PC-3 (cell line): ENCODE measurements at regions not wholly inside any gene's neighbourhood (a gene's known extent, or its start where the extent isn't known, plus 50 kb on each side); places are given as distances from the start of the nearest gene placed in this dataset.

Experiments
- ATAC-seq: fragments of 200-7000 bp; cut with Tn5 transposase; 2 replicates; pipeline ENCODE4 v1.9.1; 2020; ENCODE audit warnings: mild to moderate bottlenecking, moderate library complexity
- BruUV-seq: library from RNA; stranded (reverse); fragments of 400-500 nt; replicated peaks from 2 replicates; lab custom pipeline; 2021; lab: Mats Ljungman, UMichigan
- CTCF ChIA-PET: fragments of 300-600 bp; sonication (Branson Sonifier 250); formaldehyde crosslinking; loops from one replicate; lab custom pipeline; 2022; ENCODE audit warnings: antibody characterized with exemption; lab: Charles Lee
- POLR2A ChIA-PET: fragments of 300-600 bp; sonication (Branson Sonifier 250); formaldehyde crosslinking; loops from one replicate; lab custom pipeline; 2022; ENCODE audit warnings: antibody characterized with exemption; ENCODE audit not compliant: unreplicated experiment; lab: Charles Lee
- DNase-seq: peaks from one replicate; pipeline ENCODE4 v3.0.0-alpha.2; 2015
- H2AFZ ChIP-seq: fragments of 300-600 bp; sonication (generic); 2 replicates; pipeline ENCODE4 v1.6.0; 2016; ENCODE audit warnings: antibody characterized with exemption, low read length
- H3F3A ChIP-seq: fragments of 300-600 bp; sonication (generic); one replicate; pipeline ENCODE4 v1.6.0; 2017; ENCODE audit warnings: antibody characterized with exemption, low read length, control low read depth, mild to moderate bottlenecking; ENCODE audit not compliant: unreplicated experiment
- H3K27ac ChIP-seq: fragments of 300-600 bp; sonication (generic); 2 replicates; pipeline ENCODE4 v1.5.1; 2016; ENCODE audit warnings: mild to moderate bottlenecking, low read length
- H3K27me3 ChIP-seq: fragments of 300-600 bp; sonication (generic); 2 replicates; pipeline ENCODE4 v1.6.1; 2016; ENCODE audit warnings: low read length, mixed read lengths
- H3K36me3 ChIP-seq: fragments of 300-600 bp; sonication (generic); 2 replicates; pipeline ENCODE4 v1.6.1; 2016; ENCODE audit warnings: low read depth, mixed run types, low read length, mixed read lengths
- H3K4me1 ChIP-seq: fragments of 300-600 bp; sonication (generic); 2 replicates; pipeline ENCODE4 v1.5.1; 2016; ENCODE audit warnings: low read length; ENCODE audit not compliant: insufficient read depth
- H3K4me2 ChIP-seq: fragments of 300-600 bp; sonication (generic); 2 replicates; pipeline ENCODE4 v1.6.0; 2016; ENCODE audit warnings: low read length
- H3K4me3 ChIP-seq: fragments of 300-600 bp; sonication (generic); 2 replicates; pipeline ENCODE4 v1.5.1; 2016; ENCODE audit warnings: mild to moderate bottlenecking, low read length, mixed read lengths
- H3K79me2 ChIP-seq: fragments of 300-600 bp; sonication (generic); 2 replicates; pipeline ENCODE4 v1.6.1; 2017; ENCODE audit warnings: low read length, mixed read lengths
- H3K9ac ChIP-seq: fragments of 300-600 bp; sonication (generic); 2 replicates; pipeline ENCODE4 v1.6.0; 2016; ENCODE audit warnings: mild to moderate bottlenecking, low read length
- H3K9me2 ChIP-seq: fragments of 300-600 bp; sonication (generic); replicated peaks from 2 replicates; pipeline ENCODE4 v1.6.1; 2016; ENCODE audit warnings: mixed run types, low read length, mixed read lengths
- H3K9me3 ChIP-seq: fragments of 300-600 bp; sonication (generic); 2 replicates; pipeline ENCODE4 v1.6.1; 2016; ENCODE audit warnings: low read length, mixed read lengths
- H4K20me1 ChIP-seq: fragments of 300-600 bp; sonication (generic); 2 replicates; pipeline ENCODE4 v1.6.1; 2016; ENCODE audit warnings: low read length, mixed read lengths
- CTCF ChIP-seq: fragments of 300-600 bp; sonication (generic); conservative IDR thresholded peaks from 2 replicates; pipeline ENCODE4 v1.5.1; 2017; ENCODE audit warnings: antibody characterized with exemption, low read depth, mild to moderate bottlenecking, low read length
- EZH2 ChIP-seq: fragments of 300-600 bp; sonication (generic); IDR thresholded peaks from one replicate; pipeline ENCODE4 v1.6.1; 2017; ENCODE audit warnings: antibody characterized with exemption, mild to moderate bottlenecking, low read length; ENCODE audit not compliant: unreplicated experiment
- EZH2phosphoT487 ChIP-seq: fragments of 300-600 bp; sonication (generic); IDR thresholded peaks from 2 replicates; pipeline ENCODE4 v1.6.1; 2018; ENCODE audit warnings: mild to moderate bottlenecking, antibody characterized with exemption, low read length, borderline replicate concordance
- intact Hi-C: fragments of 100-400 bp; cut with micrococcal nuclease; formaldehyde crosslinking; loops from 2 replicates; pipeline ENCODE4 v1.9.0; 2023

- BruUV-seq: no TSS peak
- no peak overlapping the region for H3K4me3 ChIP-seq
- H3K4me1 ChIP-seq: no peaks in the 10 kb centered on the region
- ChIA-PET CTCF (no interaction called here), POLR2A (no interaction called here)
- no peaks in the 10 kb centered on the region for H3F3A ChIP-seq
- ATAC-seq: no peak
- no peaks in the 10 kb centered on the region for H3K79me2 ChIP-seq
- H3K9ac ChIP-seq: no peak overlapping the region
- TF ChIP-seq EZH2phosphoT487: no peak
- no peak for TF ChIP-seq EZH2
- TF ChIP-seq CTCF: no peak
- no peak overlapping the region for H3K4me2 ChIP-seq
- H3K27ac ChIP-seq: no peak overlapping the region
- no peaks in the 10 kb centered on the region for H3K9me2 ChIP-seq
- H3K27me3 ChIP-seq: no peaks in the 10 kb centered on the region
- H4K20me1 ChIP-seq: no peaks in the 10 kb centered on the region
- no peak overlapping the region for H2AFZ ChIP-seq
- DNase-seq: no peak
- intact Hi-C loops: no loop called here
- H3K36me3 ChIP-seq: no peaks in the 10 kb centered on the region
- H3K9me3 ChIP-seq: no peaks in the 10 kb centered on the region
Measured at GRCh38 chr1:208637181-208637580, 393.0 kb upstream of the PLXNA2 start.

GRCh38 chr1:208639382-208639781, 395.2 kb upstream of the PLXNA2 start:
- POLR2A ChIA-PET: no interaction called here
- no peak overlapping the region for H2AFZ ChIP-seq

GRCh38 chr1:208640295-208640694, 396.1 kb upstream of the PLXNA2 start:
- ATAC-seq (no peak), DNase-seq (no peak)
- Histone ChIP-seq H4K20me1 (no peaks in the 10 kb centered on the region), H3K9me2 (no peaks in the 10 kb centered on the region), H3K4me3 (no peak overlapping the region), H3K36me3 (no peaks in the 10 kb centered on the region), H2AFZ (no peak overlapping the region), H3K9ac (no peak overlapping the region), H3K79me2 (no peaks in the 10 kb centered on the region), H3K4me1 (no peaks in the 10 kb centered on the region), H3K27ac (no peak overlapping the region), H3K4me2 (no peak overlapping the region), H3F3A (no peaks in the 10 kb centered on the region), H3K27me3 (no peaks in the 10 kb centered on the region), H3K9me3 (no peaks in the 10 kb centered on the region)
- ChIA-PET POLR2A (no interaction called here), CTCF (no interaction called here)
- intact Hi-C loops: no loop called here
- no TSS peak for BruUV-seq
- no peak for TF ChIP-seq CTCF
- TF ChIP-seq EZH2: no peak
- TF ChIP-seq EZH2phosphoT487: no peak

More at GRCh38 chr1:208639382-208639781, 395.2 kb upstream of the PLXNA2 start:
- DNase-seq (no peak), ATAC-seq (no peak)
- CTCF ChIA-PET: no interaction called here
- Histone ChIP-seq H3K4me3 (no peak overlapping the region), H3K9me3 (no peaks in the 10 kb centered on the region), H3K9ac (no peak overlapping the region), H3K27me3 (no peaks in the 10 kb centered on the region), H3K4me2 (no peak overlapping the region), H3K36me3 (no peaks in the 10 kb centered on the region), H4K20me1 (no peaks in the 10 kb centered on the region), H3K79me2 (no peaks in the 10 kb centered on the region), H3K27ac (no peak overlapping the region), H3F3A (no peaks in the 10 kb centered on the region), H3K9me2 (no peaks in the 10 kb centered on the region), H3K4me1 (no peaks in the 10 kb centered on the region)
- BruUV-seq: no TSS peak
- intact Hi-C loops: no loop called here
- TF ChIP-seq EZH2 (no peak), CTCF (no peak)
